Endothelial cell of umbilical vein (primary cell): ENCODE measurements at regions not wholly inside any gene's neighbourhood (a gene's known extent, or its start where the extent isn't known, plus 50 kb on each side); places are given as distances from the start of the nearest gene placed in this dataset.

Experiments used
- BruUV-seq: library from RNA; stranded (reverse); fragments of 400-500 nt; replicated peaks from 2 replicates; lab custom pipeline; 2021; lab: Mats Ljungman, UMichigan
- CTCF ChIA-PET: fragments of 300-600, 350-600 bp; sonication (Branson Sonifier 250); formaldehyde crosslinking; loops from one replicate; lab custom pipeline; 2021; ENCODE audit warnings: antibody characterized with exemption, inconsistent platforms; lab: Charles Lee
- POLR2A ChIA-PET: fragments of 300-600, 350-600 bp; sonication (Branson Sonifier 250); formaldehyde crosslinking; loops from one replicate; lab custom pipeline; 2021; ENCODE audit warnings: antibody characterized with exemption, inconsistent platforms; lab: Charles Lee
- DNase-seq: peaks from one replicate; pipeline ENCODE4 v3.0.0-alpha.2; 2011; ENCODE audit warnings: low read depth, low spot score
- FAIRE-seq: peaks from 2 replicates; lab custom pipeline; 2011; peaks lifted over from hg19 to GRCh38; lab: Jason Lieb, UNC
- H2AFZ ChIP-seq: 2 replicates; pipeline ENCODE4 v1.6.0; 2012; ENCODE audit warnings: low read depth, low read length, control low read depth, inconsistent platforms
- H3K27ac ChIP-seq: 2 replicates; pipeline ENCODE4 v1.5.1; 2011; ENCODE audit warnings: low read depth, mild to moderate bottlenecking, control low read depth, low read length, moderate library complexity; ENCODE audit not compliant: insufficient read depth
- H3K27me3 ChIP-seq, 2 experiments: 2 replicates each; pipeline versions ENCODE4 v1.6.0 to v1.6.1; 2011; ENCODE audit warnings: low read length in 2 of 2, mixed read lengths in 1 of 2; ENCODE audit not compliant: control insufficient read depth in 2 of 2, insufficient read depth in 2 of 2
- H3K36me3 ChIP-seq, 2 experiments: 2 replicates in 1 of 2; 3 replicates in 1 of 2; pipeline ENCODE4 v1.5.1; 2011; ENCODE audit warnings: low read length in 2 of 2, mild to moderate bottlenecking in 1 of 2, moderate library complexity in 1 of 2; ENCODE audit not compliant: control insufficient read depth in 2 of 2, insufficient read depth in 2 of 2; ENCODE audit errors: extremely low read depth in 1 of 2
- H3K4me1 ChIP-seq: 3 replicates; pipeline ENCODE4 v1.5.1; 2011; ENCODE audit warnings: mild to moderate bottlenecking, low read length; ENCODE audit not compliant: control insufficient read depth, insufficient read depth; ENCODE audit errors: extremely low read depth
- H3K4me2 ChIP-seq: 2 replicates; pipeline ENCODE4 v1.6.1; 2011; ENCODE audit warnings: low read length, control low read depth, mixed read lengths; ENCODE audit not compliant: insufficient read depth
- H3K4me3 ChIP-seq, 3 experiments: fragments of 200-600 bp in 1 of 3; sonication (generic), shearing (Covaris generic) in 1 of 3; replicated peaks in 1 of 3; 2 replicates each; pipeline ENCODE4 v1.5.1; 2011 to 2016; ENCODE audit warnings: control low read depth in 3 of 3, low read length in 3 of 3, mild to moderate bottlenecking in 2 of 3, inconsistent platforms in 1 of 3, low read depth in 1 of 3, moderate library complexity in 1 of 3; ENCODE audit not compliant: insufficient read depth in 1 of 3
- H3K79me2 ChIP-seq: 2 replicates; pipeline ENCODE4 v1.6.0; 2012; ENCODE audit warnings: low read length, inconsistent platforms; ENCODE audit not compliant: control insufficient read depth, insufficient read depth
- H3K9ac ChIP-seq: replicated peaks from 2 replicates; pipeline ENCODE3; 2011; ENCODE audit warnings: low read length, control low read depth; ENCODE audit not compliant: insufficient read depth; ENCODE audit errors: extremely low read depth
- H3K9me1 ChIP-seq: replicated peaks from 3 replicates; pipeline ENCODE4 v1.6.0; 2011; ENCODE audit warnings: mild to moderate bottlenecking, low read length; ENCODE audit not compliant: control insufficient read depth, insufficient read depth; ENCODE audit errors: extremely low read depth
- H3K9me3 ChIP-seq: replicated peaks from 2 replicates; pipeline ENCODE4 v1.5.1; 2012; ENCODE audit warnings: low read length, inconsistent platforms; ENCODE audit not compliant: control insufficient read depth, insufficient read depth
- H4K20me1 ChIP-seq: replicated peaks from 2 replicates; pipeline ENCODE3; 2011; ENCODE audit warnings: mild to moderate bottlenecking, low read length; ENCODE audit not compliant: control insufficient read depth, insufficient read depth; ENCODE audit errors: extremely low read depth
- CTCF ChIP-seq, 2 donors: IDR thresholded peaks; 1 replicate in 1 of 2; 2 replicates in 1 of 2; pipeline ENCODE4 v1.5.1; 2011; ENCODE audit warnings: low read length in 2 of 2, mild to moderate bottlenecking in 2 of 2, moderate library complexity in 2 of 2, control low read depth in 1 of 2, inconsistent platforms in 1 of 2, low read depth in 1 of 2; ENCODE audit not compliant: insufficient read depth in 1 of 2; ENCODE audit errors: extremely low read depth in 1 of 2
- EZH2 ChIP-seq: IDR thresholded peaks from 2 replicates; pipeline ENCODE4 v1.6.1; 2012; ENCODE audit warnings: borderline replicate concordance, low read depth, mild to moderate bottlenecking, moderate library complexity, low read length, inconsistent platforms; ENCODE audit not compliant: severe bottlenecking
- FOS ChIP-seq: IDR thresholded peaks from 2 replicates; pipeline ENCODE4 v1.6.1; 2011; ENCODE audit warnings: mild to moderate bottlenecking, low read length, moderate library complexity, borderline replicate concordance; ENCODE audit not compliant: insufficient read depth
- GATA2 ChIP-seq: IDR thresholded peaks from 2 replicates; pipeline ENCODE4 v1.7.0; 2011; ENCODE audit warnings: low read depth, mild to moderate bottlenecking, moderate library complexity, mixed read lengths, low read length; ENCODE audit not compliant: insufficient read length, insufficient read depth
- JUN ChIP-seq: IDR thresholded peaks from 2 replicates; pipeline ENCODE4 v1.6.1; 2011; ENCODE audit warnings: borderline replicate concordance, low read depth; ENCODE audit not compliant: insufficient read length, insufficient read depth
- MAX ChIP-seq: IDR thresholded peaks from 2 replicates; pipeline ENCODE4 v1.6.1; 2011; ENCODE audit not compliant: insufficient read depth, insufficient read length
- MYC ChIP-seq: IDR thresholded peaks from one replicate; pipeline ENCODE4 v1.6.1; 2011; ENCODE audit warnings: mild to moderate bottlenecking, low read depth, low read length
- POLR2A ChIP-seq: IDR thresholded peaks from 2 replicates; pipeline ENCODE4 v1.6.1; 2012; ENCODE audit warnings: low read depth, mild to moderate bottlenecking, control low read depth, low read length
- POLR2AphosphoS5 ChIP-seq: IDR thresholded peaks from 2 replicates; pipeline ENCODE4 v1.6.1; 2012; ENCODE audit warnings: low read depth, mild to moderate bottlenecking, control low read depth, low read length, moderate library complexity; ENCODE audit not compliant: insufficient read depth
- dilution Hi-C: fragments of 300-500 bp; cut with MboI; formaldehyde crosslinking; loops from one replicate; pipeline ENCODE4 v1.15.0; 2019; ENCODE audit warnings: low sequenced_read_pairs; ENCODE audit not compliant: extremely low pct_ligation_motif_present
- intact Hi-C: fragments of 100-400 bp; cut with micrococcal nuclease; formaldehyde crosslinking; loops from one replicate; pipeline ENCODE4 v1.10.0; 2022

- FAIRE-seq = no peak
- no peak for DNase-seq
- intact Hi-C loops = no loop called here
- Histone ChIP-seq H3K4me3 (no peak overlapping the region), H3K9ac (no peak overlapping the region), H3K79me2 (no peaks in the 10 kb centered on the region), H3K9me1 (no peaks in the 10 kb centered on the region), H3K9me3 (no peaks in the 10 kb centered on the region), H2AFZ (no peak overlapping the region), H3K27me3 (peaks cover 4 to 9% of the 10 kb centered on the region in 2 experiments), H3K4me2 (no peak overlapping the region), H4K20me1 (no peaks in the 10 kb centered on the region), H3K4me1 (peaks cover 14% of the 10 kb centered on the region), H3K36me3 (no peaks in the 10 kb centered on the region), H3K27ac (no peak overlapping the region)
- TF ChIP-seq POLR2A (no peak), POLR2AphosphoS5 (no peak), MAX (no peak), MYC (no peak), GATA2 (no peak)
- dilution Hi-C loops = no loop called here
- BruUV-seq = no TSS peak
- ChIA-PET POLR2A (no interaction called here), CTCF (no interaction called here)
These were observed 88.4 kb upstream of the TAB2 start for GRCh38 chr6:149229096-149229495.

- H3K9me1 ChIP-seq = no peaks in the 10 kb centered on the region
- no peak overlapping the region for H3K4me2 ChIP-seq
- H3K9me3 ChIP-seq = no peaks in the 10 kb centered on the region
- no TSS peak for BruUV-seq
- DNase-seq (no peak), FAIRE-seq (no peak)
- no peak overlapping the region for H3K9ac ChIP-seq
- H4K20me1 ChIP-seq = no peaks in the 10 kb centered on the region
- no peak overlapping the region for H3K27ac ChIP-seq
- TF ChIP-seq GATA2 = no peak
- TF ChIP-seq POLR2AphosphoS5 = no peak
- no peak for TF ChIP-seq JUN
- TF ChIP-seq MYC = no peak
- TF ChIP-seq POLR2A = no peak
- no peak for TF ChIP-seq FOS
- no peak for TF ChIP-seq EZH2
- no peak for TF ChIP-seq MAX
- no peak for TF ChIP-seq CTCF (IDR thresholded peaks at IDR 0.05; ENCODE audit: extremely low read depth in 1 of 2, insufficient read depth in 1 of 2, low read depth in 1 of 2, low read length in 2 of 2)
- H3K4me3 ChIP-seq = no peak overlapping the region
- CTCF ChIA-PET = interaction anchor here (0.5 to 1.0 kb wide), 2 partner anchors 43 to 201 kb away, joined by 3 read pairs; no protein-coding TSS in a partner anchor
- peaks cover 26% of the 10 kb centered on the region for H3K4me1 ChIP-seq
- POLR2A ChIA-PET = no interaction called here
- H3K79me2 ChIP-seq = no peaks in the 10 kb centered on the region
- H3K36me3 ChIP-seq = no peaks in the 10 kb centered on the region
- peaks cover 0 to 9% of the 10 kb centered on the region in 2 experiments for H3K27me3 ChIP-seq
- intact Hi-C loops = no loop called here
- H2AFZ ChIP-seq = no peak overlapping the region
- dilution Hi-C loops = no loop called here
These were observed 86.6 kb upstream of the TAB2 start for GRCh38 chr6:149230712-149231460.
